LNCaP clone FGC (cell line): ENCODE measurements at regions not wholly inside any gene's neighbourhood (a gene's known extent, or its start where the extent isn't known, plus 50 kb on each side); places are given as distances from the start of the nearest gene placed in this dataset.

ENCODE experiments used
- DNase-seq: peaks from one replicate; pipeline ENCODE4 v3.0.0-alpha.2; 2011; ENCODE audit warnings: low read depth
- H3K4me3 ChIP-seq: 2 replicates; pipeline ENCODE4 v1.5.1; 2011; ENCODE audit warnings: mild to moderate bottlenecking, low read depth, low read length, control low read depth
- TF ChIP-seq, protein P1 (sequence below): IDR thresholded peaks from 2 replicates; pipeline ENCODE4 v1.5.1; 2012; ENCODE audit warnings: mild to moderate bottlenecking; ENCODE audit not compliant: control insufficient read depth, insufficient read depth; ENCODE audit errors: extremely low read depth

- H3K4me3 ChIP-seq: no peak overlapping the region
- DNase-seq: no peak
- TF ChIP-seq, protein P1, sequence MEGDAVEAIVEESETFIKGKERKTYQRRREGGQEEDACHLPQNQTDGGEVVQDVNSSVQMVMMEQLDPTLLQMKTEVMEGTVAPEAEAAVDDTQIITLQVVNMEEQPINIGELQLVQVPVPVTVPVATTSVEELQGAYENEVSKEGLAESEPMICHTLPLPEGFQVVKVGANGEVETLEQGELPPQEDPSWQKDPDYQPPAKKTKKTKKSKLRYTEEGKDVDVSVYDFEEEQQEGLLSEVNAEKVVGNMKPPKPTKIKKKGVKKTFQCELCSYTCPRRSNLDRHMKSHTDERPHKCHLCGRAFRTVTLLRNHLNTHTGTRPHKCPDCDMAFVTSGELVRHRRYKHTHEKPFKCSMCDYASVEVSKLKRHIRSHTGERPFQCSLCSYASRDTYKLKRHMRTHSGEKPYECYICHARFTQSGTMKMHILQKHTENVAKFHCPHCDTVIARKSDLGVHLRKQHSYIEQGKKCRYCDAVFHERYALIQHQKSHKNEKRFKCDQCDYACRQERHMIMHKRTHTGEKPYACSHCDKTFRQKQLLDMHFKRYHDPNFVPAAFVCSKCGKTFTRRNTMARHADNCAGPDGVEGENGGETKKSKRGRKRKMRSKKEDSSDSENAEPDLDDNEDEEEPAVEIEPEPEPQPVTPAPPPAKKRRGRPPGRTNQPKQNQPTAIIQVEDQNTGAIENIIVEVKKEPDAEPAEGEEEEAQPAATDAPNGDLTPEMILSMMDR: no peak
Measured at GRCh38 chr13:112249644-112250610, 126.2 kb upstream of the SPACA7 start.

DNA sequence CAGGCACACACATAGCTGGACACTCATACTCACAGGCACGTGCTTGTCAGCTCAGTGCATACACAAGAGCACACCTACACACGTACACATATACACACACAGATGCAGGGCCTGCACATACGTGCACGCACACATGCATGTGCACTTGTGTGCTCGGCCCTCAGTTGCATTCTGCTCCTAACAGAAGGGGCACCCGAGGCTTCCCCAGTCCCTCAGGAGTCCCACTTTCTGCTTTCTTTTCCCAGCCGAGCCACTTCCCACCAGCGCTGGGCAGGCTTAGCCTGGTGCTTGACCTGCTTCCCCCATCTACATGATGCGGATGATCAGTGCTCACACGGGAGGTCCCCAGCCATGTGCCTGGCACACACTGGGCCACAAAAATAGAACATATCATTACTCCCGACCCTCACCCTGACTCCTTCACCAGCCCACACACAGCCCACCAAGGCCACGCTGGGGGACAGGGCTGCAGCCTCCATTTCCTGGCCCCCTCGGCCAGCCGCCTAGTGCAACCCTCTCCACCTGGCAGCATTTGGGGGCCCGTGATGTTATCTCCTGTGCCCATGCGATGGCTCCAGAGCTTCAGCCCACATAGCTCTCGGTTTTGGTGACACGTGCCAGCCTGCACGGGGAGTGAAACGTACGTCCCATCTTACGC, 125.2 kb upstream of the SPACA7 start:
- no peak overlapping the region for H3K4me3 ChIP-seq
- TF ChIP-seq, protein P1: no peak
- DNase-seq: no peak

- no peak for DNase-seq
Measured at GRCh38 chr13:112251930-112252585, 124.1 kb upstream of the SPACA7 start.

DNA sequence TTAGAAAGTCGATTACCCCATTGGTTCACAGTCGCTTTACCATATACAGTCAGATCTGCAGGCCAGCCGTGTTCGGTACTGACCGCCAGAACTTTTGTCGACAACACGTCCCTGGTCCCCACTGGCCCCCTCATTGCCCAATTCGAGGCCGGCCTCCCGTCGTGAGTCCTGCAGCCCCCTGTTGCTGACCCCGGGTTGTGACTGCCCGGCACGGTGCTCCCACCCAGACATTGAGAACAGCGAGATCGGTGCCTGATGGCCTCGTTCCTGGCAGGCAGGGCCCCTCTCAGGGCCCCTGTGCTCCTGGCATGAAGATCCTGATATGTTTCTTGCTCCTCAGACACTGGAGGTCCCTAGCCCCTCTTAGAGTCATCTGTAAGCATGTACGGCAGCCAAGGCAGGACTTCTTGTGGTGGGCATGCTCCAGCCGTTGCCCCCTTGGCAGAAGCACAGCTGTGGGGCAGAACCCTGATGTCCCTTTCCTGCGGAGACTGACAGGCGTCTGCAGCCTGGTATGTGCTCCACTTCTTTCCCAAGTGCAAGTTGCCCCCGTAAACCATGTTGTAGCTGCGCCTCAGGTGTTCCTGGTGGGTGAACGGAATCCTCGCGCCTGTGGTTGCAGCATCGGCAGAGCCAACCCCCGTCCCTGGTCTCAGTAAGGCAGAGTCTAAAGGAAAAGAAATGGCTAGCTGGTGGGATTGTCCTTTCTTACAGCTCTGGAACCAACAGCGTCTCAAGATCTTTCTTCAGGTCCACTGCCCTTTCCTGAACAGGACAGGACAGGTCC, 123.2 kb upstream of the SPACA7 start:
- no peak overlapping the region for H3K4me3 ChIP-seq
- TF ChIP-seq, protein P1: no peak
- no peak for DNase-seq

More at GRCh38 chr13:112251930-112252585, 124.1 kb upstream of the SPACA7 start:
- no peak overlapping the region for H3K4me3 ChIP-seq
- TF ChIP-seq, protein P1: no peak

- no peak overlapping the region for H3K4me3 ChIP-seq
- no peak for DNase-seq
- TF ChIP-seq, protein P1: no peak
Measured at GRCh38 chr13:112253631-112254030, 122.5 kb upstream of the SPACA7 start.
